HG03575 (cell line): ENCODE measurements at regions not wholly inside any gene's neighbourhood (a gene's known extent, or its start where the extent isn't known, plus 50 kb on each side); places are given as distances from the start of the nearest gene placed in this dataset.
"Not testable (repeated sequence)": the region's sequence is repeated elsewhere in the genome, so short reads cannot be mapped to it uniquely, and the experiment has no call there.

Experiments used
- ATAC-seq: cut with Tn5 transposase; IDR thresholded peaks from one replicate; pipeline ENCODE4 v1.9.1; 2021; ENCODE audit not compliant: unreplicated experiment, insufficient number of reproducible peaks, low FRiP score; ENCODE audit errors: extremely low read depth

- no peak for ATAC-seq
Observed at GRCh38 chr3:192055946-192056345, 595.0 kb downstream of the PYDC2 start.

- no peak for ATAC-seq
Observed at GRCh38 chr3:192057261-192057660, 596.3 kb downstream of the PYDC2 start.

- ATAC-seq = no peak
Observed at GRCh38 chr3:192060160-192060781, 599.3 kb downstream of the PYDC2 start.

- ATAC-seq = no peak
Observed at GRCh38 chr3:192061426-192061825, 600.5 kb downstream of the PYDC2 start.

- no peak for ATAC-seq
Observed at GRCh38 chr3:192062186-192062585, 601.2 kb downstream of the PYDC2 start.

GRCh38 chr3:192063570-192063969 lies 602.6 kb downstream of the PYDC2 start:
- no peak for ATAC-seq

- ATAC-seq = no peak
Observed at GRCh38 chr3:192064959-192065358, 604.0 kb downstream of the PYDC2 start.

GRCh38 chr3:192066253-192066652 lies 605.3 kb downstream of the PYDC2 start:
- ATAC-seq = not testable (repeated sequence)

- peak; percentile 61 for ATAC-seq
Observed at GRCh38 chr3:192068464-192069254, 607.7 kb downstream of the PYDC2 start.

GRCh38 chr3:192077795-192078497 lies 617.0 kb downstream of the PYDC2 start:
- ATAC-seq = no peak

- no peak for ATAC-seq
Observed at GRCh38 chr3:192079098-192079497, 618.1 kb downstream of the PYDC2 start.

- ATAC-seq = no peak
Observed at GRCh38 chr3:192080336-192080735, 619.4 kb downstream of the PYDC2 start.

- peak; percentile 92 for ATAC-seq
Observed at GRCh38 chr3:192082730-192083660, 622.0 kb downstream of the PYDC2 start.
